ENCODE measurements at regions not wholly inside any gene's neighbourhood (a gene's known extent, or its start where the extent isn't known, plus 50 kb on each side); places are given as distances from the start of the nearest gene placed in this dataset.
A peak's percentile ranks its signal among the peaks of the same experiment; 100 is the strongest.

GRCh38 chr12:69002969-69003368, 70.0 kb upstream of the CPM start:
- Histone ChIP-seq H3K4me3 (no peak overlapping the region), H3K27me3 (ENCODE audit: low read depth) (peaks cover 6% of the 10 kb centered on the region), H3K4me1 (peaks cover 6% of the 10 kb centered on the region), H3K27ac (replicated peaks) (no peak overlapping the region), H3K9me3 (replicated peaks) (peaks cover 14% of the 10 kb centered on the region), H3K36me3 (no peaks in the 10 kb centered on the region)
- intact Hi-C loops (cut with micrococcal nuclease): no loop called here
- no peak for TF ChIP-seq CTCF (IDR thresholded peaks at IDR 0.05; ENCODE audit: borderline replicate concordance)
- no peak for DNase-seq

GRCh38 chr12:69003991-69004390, 71.0 kb upstream of the CPM start:
- Histone ChIP-seq H3K9me3 (replicated peaks) (peaks cover 12% of the 10 kb centered on the region), H3K36me3 (no peaks in the 10 kb centered on the region), H3K27ac (replicated peaks) (no peak overlapping the region), H3K4me1 (peaks cover 6% of the 10 kb centered on the region), H3K4me3 (no peak overlapping the region), H3K27me3 (ENCODE audit: low read depth) (peaks cover 6% of the 10 kb centered on the region)
- intact Hi-C loops (cut with micrococcal nuclease): no loop called here
- TF ChIP-seq CTCF (IDR thresholded peaks at IDR 0.05; ENCODE audit: borderline replicate concordance): no peak
- DNase-seq: no peak

GRCh38 chr12:69007101-69007854, 74.3 kb upstream of the CPM start:
- intact Hi-C loops (cut with micrococcal nuclease): no loop called here
- no peaks in the 10 kb centered on the region for H3K36me3 ChIP-seq
- peaks cover 6% of the 10 kb centered on the region for H3K4me1 ChIP-seq
- peak overlapping the region; percentile 5 for H3K27ac ChIP-seq (replicated peaks)
- peak overlapping the region; percentile 4 for H3K4me3 ChIP-seq
- no peaks in the 10 kb centered on the region for H3K9me3 ChIP-seq (replicated peaks)
- no peak for TF ChIP-seq CTCF (IDR thresholded peaks at IDR 0.05; ENCODE audit: borderline replicate concordance)
- peaks cover under 1% of the 10 kb centered on the region for H3K27me3 ChIP-seq (ENCODE audit: low read depth)
- DNase-seq: no peak

GRCh38 chr12:69007855-69008351, 74.9 kb upstream of the CPM start:
- TF ChIP-seq CTCF (IDR thresholded peaks at IDR 0.05; ENCODE audit: borderline replicate concordance): no peak
- Histone ChIP-seq H3K36me3 (no peaks in the 10 kb centered on the region), H3K27me3 (ENCODE audit: low read depth) (no peaks in the 10 kb centered on the region), H3K9me3 (replicated peaks) (no peaks in the 10 kb centered on the region), H3K27ac (replicated peaks) (no peak overlapping the region), H3K4me3 (no peak overlapping the region), H3K4me1 (peaks cover 6% of the 10 kb centered on the region)
- no peak for DNase-seq
- intact Hi-C loops (cut with micrococcal nuclease): no loop called here

- intact Hi-C loops (cut with micrococcal nuclease): no loop called here
- H3K4me3 ChIP-seq: no peak overlapping the region
- TF ChIP-seq CTCF (IDR thresholded peaks at IDR 0.05; ENCODE audit: borderline replicate concordance): no peak
- peaks cover 6% of the 10 kb centered on the region for H3K4me1 ChIP-seq
- no peak overlapping the region for H3K27ac ChIP-seq (replicated peaks)
- no peaks in the 10 kb centered on the region for H3K36me3 ChIP-seq
- no peak for DNase-seq
- H3K9me3 ChIP-seq (replicated peaks): no peaks in the 10 kb centered on the region
- no peaks in the 10 kb centered on the region for H3K27me3 ChIP-seq (ENCODE audit: low read depth)
These were observed 75.5 kb upstream of the CPM start for GRCh38 chr12:69008520-69008919.
